ENCODE measurements at regions not wholly inside any gene's neighbourhood (a gene's known extent, or its start where the extent isn't known, plus 50 kb on each side); places are given as distances from the start of the nearest gene placed in this dataset.
"Not testable (repeated sequence)": the region's sequence is repeated elsewhere in the genome, so short reads cannot be mapped to it uniquely, and the experiment has no call there.

- no peaks in the 10 kb centered on the region for H3K27me3 ChIP-seq (ENCODE audit: insufficient read depth, low read length)
- no peak overlapping the region for H3K4me3 ChIP-seq (ENCODE audit: low read length)
- H3K4me1 ChIP-seq (ENCODE audit: insufficient read depth, low read length) = no peaks in the 10 kb centered on the region
- H3K9me3 ChIP-seq (ENCODE audit: low read depth, low read length) = peaks cover 6% of the 10 kb centered on the region
Observed at GRCh38 chr18:22827741-22828140, 105.4 kb upstream of the RBBP8 start.

- Histone ChIP-seq H3K27me3 (ENCODE audit: insufficient read depth, low read length) (no peaks in the 10 kb centered on the region), H3K4me3 (ENCODE audit: low read length) (no peak overlapping the region), H3K4me1 (ENCODE audit: insufficient read depth, low read length) (no peaks in the 10 kb centered on the region), H3K9me3 (ENCODE audit: low read depth, low read length) (peaks cover 6% of the 10 kb centered on the region)
Observed at GRCh38 chr18:22828171-22828570, 105.0 kb upstream of the RBBP8 start.

- H3K9me3 ChIP-seq (ENCODE audit: low read depth, low read length); H3K4me3 ChIP-seq (ENCODE audit: low read length); H3K4me1 ChIP-seq (ENCODE audit: insufficient read depth, low read length); H3K27me3 ChIP-seq (ENCODE audit: insufficient read depth, low read length): not testable (repeated sequence)
Observed at GRCh38 chr18:22828583-22828982, 104.5 kb upstream of the RBBP8 start.

GRCh38 chr18:22829781-22830180 lies 103.3 kb upstream of the RBBP8 start:
- Histone ChIP-seq H3K4me3 (ENCODE audit: low read length) (no peak overlapping the region), H3K9me3 (ENCODE audit: low read depth, low read length) (peaks cover 6% of the 10 kb centered on the region), H3K27me3 (ENCODE audit: insufficient read depth, low read length) (no peaks in the 10 kb centered on the region), H3K4me1 (ENCODE audit: insufficient read depth, low read length) (no peaks in the 10 kb centered on the region)

GRCh38 chr18:22830511-22830910 lies 102.6 kb upstream of the RBBP8 start:
- H3K27me3 ChIP-seq (ENCODE audit: insufficient read depth, low read length) = no peaks in the 10 kb centered on the region
- peaks cover 6% of the 10 kb centered on the region for H3K9me3 ChIP-seq (ENCODE audit: low read depth, low read length)
- no peaks in the 10 kb centered on the region for H3K4me1 ChIP-seq (ENCODE audit: insufficient read depth, low read length)
- H3K4me3 ChIP-seq (ENCODE audit: low read length) = no peak overlapping the region

GRCh38 chr18:22831441-22831904 lies 101.7 kb upstream of the RBBP8 start:
- Histone ChIP-seq H3K9me3 (ENCODE audit: low read depth, low read length) (peaks cover 6% of the 10 kb centered on the region), H3K27me3 (ENCODE audit: insufficient read depth, low read length) (no peaks in the 10 kb centered on the region), H3K4me3 (ENCODE audit: low read length) (no peak overlapping the region), H3K4me1 (ENCODE audit: insufficient read depth, low read length) (no peaks in the 10 kb centered on the region)

GRCh38 chr18:22836932-22837331 lies 96.2 kb upstream of the RBBP8 start:
- H3K4me3 ChIP-seq (ENCODE audit: low read length) = no peak overlapping the region
- H3K4me1 ChIP-seq (ENCODE audit: insufficient read depth, low read length) = peaks cover 5% of the 10 kb centered on the region
- no peaks in the 10 kb centered on the region for H3K27me3 ChIP-seq (ENCODE audit: insufficient read depth, low read length)
- no peaks in the 10 kb centered on the region for H3K9me3 ChIP-seq (ENCODE audit: low read depth, low read length)

- H3K9me3 ChIP-seq (ENCODE audit: low read depth, low read length) = no peaks in the 10 kb centered on the region
- H3K4me3 ChIP-seq (ENCODE audit: low read length) = no peak overlapping the region
- peaks cover 5% of the 10 kb centered on the region for H3K4me1 ChIP-seq (ENCODE audit: insufficient read depth, low read length)
- H3K27me3 ChIP-seq (ENCODE audit: insufficient read depth, low read length) = no peaks in the 10 kb centered on the region
Observed at GRCh38 chr18:22838221-22838620, 94.9 kb upstream of the RBBP8 start.

- Histone ChIP-seq H3K4me3 (ENCODE audit: low read length) (no peak overlapping the region), H3K27me3 (ENCODE audit: insufficient read depth, low read length) (no peaks in the 10 kb centered on the region), H3K4me1 (ENCODE audit: insufficient read depth, low read length) (peaks cover 5% of the 10 kb centered on the region), H3K9me3 (ENCODE audit: low read depth, low read length) (no peaks in the 10 kb centered on the region)
Observed at GRCh38 chr18:22838639-22839277, 94.4 kb upstream of the RBBP8 start.

- H3K4me1 ChIP-seq (ENCODE audit: insufficient read depth, low read length) = peaks cover 5% of the 10 kb centered on the region
- H3K9me3 ChIP-seq (ENCODE audit: low read depth, low read length) = no peaks in the 10 kb centered on the region
- H3K4me3 ChIP-seq (ENCODE audit: low read length) = no peak overlapping the region
- H3K27me3 ChIP-seq (ENCODE audit: insufficient read depth, low read length) = no peaks in the 10 kb centered on the region
Observed at GRCh38 chr18:22839340-22839821, 93.7 kb upstream of the RBBP8 start.

GRCh38 chr18:22840606-22841144 lies 92.5 kb upstream of the RBBP8 start:
- H3K27me3 ChIP-seq (ENCODE audit: insufficient read depth, low read length) = no peaks in the 10 kb centered on the region
- H3K4me3 ChIP-seq (ENCODE audit: low read length) = no peak overlapping the region
- H3K4me1 ChIP-seq (ENCODE audit: insufficient read depth, low read length) = peaks cover 5% of the 10 kb centered on the region
- no peaks in the 10 kb centered on the region for H3K9me3 ChIP-seq (ENCODE audit: low read depth, low read length)

- Histone ChIP-seq H3K27me3 (ENCODE audit: insufficient read depth, low read length) (no peaks in the 10 kb centered on the region), H3K4me3 (ENCODE audit: low read length) (no peak overlapping the region), H3K4me1 (ENCODE audit: insufficient read depth, low read length) (peaks cover 5% of the 10 kb centered on the region), H3K9me3 (ENCODE audit: low read depth, low read length) (no peaks in the 10 kb centered on the region)
Observed at GRCh38 chr18:22841840-22842239, 91.3 kb upstream of the RBBP8 start.

- Histone ChIP-seq H3K4me1 (ENCODE audit: insufficient read depth, low read length) (no peaks in the 10 kb centered on the region), H3K4me3 (ENCODE audit: low read length) (no peak overlapping the region), H3K9me3 (ENCODE audit: low read depth, low read length) (no peaks in the 10 kb centered on the region), H3K27me3 (ENCODE audit: insufficient read depth, low read length) (no peaks in the 10 kb centered on the region)
Observed at GRCh38 chr18:22844190-22844589, 88.9 kb upstream of the RBBP8 start.

- no peaks in the 10 kb centered on the region for H3K27me3 ChIP-seq (ENCODE audit: insufficient read depth, low read length)
Observed at GRCh38 chr18:22844628-22845027, 88.5 kb upstream of the RBBP8 start.

GRCh38 chr18:22846088-22846683 lies 86.9 kb upstream of the RBBP8 start:
- Histone ChIP-seq H3K27me3 (ENCODE audit: insufficient read depth, low read length) (no peaks in the 10 kb centered on the region), H3K4me1 (ENCODE audit: insufficient read depth, low read length) (no peaks in the 10 kb centered on the region), H3K9me3 (ENCODE audit: low read depth, low read length) (no peaks in the 10 kb centered on the region), H3K4me3 (ENCODE audit: low read length) (no peak overlapping the region)

More at GRCh38 chr18:22844628-22845027, 88.5 kb upstream of the RBBP8 start:
- Histone ChIP-seq H3K9me3 (ENCODE audit: low read depth, low read length) (no peaks in the 10 kb centered on the region), H3K4me1 (ENCODE audit: insufficient read depth, low read length) (no peaks in the 10 kb centered on the region), H3K4me3 (ENCODE audit: low read length) (no peak overlapping the region)

GRCh38 chr18:22846697-22847096 lies 86.4 kb upstream of the RBBP8 start:
- H3K9me3 ChIP-seq (ENCODE audit: low read depth, low read length) = no peaks in the 10 kb centered on the region
- H3K4me3 ChIP-seq (ENCODE audit: low read length) = no peak overlapping the region
- no peaks in the 10 kb centered on the region for H3K4me1 ChIP-seq (ENCODE audit: insufficient read depth, low read length)
- no peaks in the 10 kb centered on the region for H3K27me3 ChIP-seq (ENCODE audit: insufficient read depth, low read length)

Data from mononuclear cell (primary cell).